HG03571 (cell line): ENCODE measurements at regions not wholly inside any gene's neighbourhood (a gene's known extent, or its start where the extent isn't known, plus 50 kb on each side); places are given as distances from the start of the nearest gene placed in this dataset.

Experiments used
- ATAC-seq: cut with Tn5 transposase; IDR thresholded peaks from one replicate; pipeline ENCODE4 v1.9.1; 2021; ENCODE audit not compliant: unreplicated experiment

DNA sequence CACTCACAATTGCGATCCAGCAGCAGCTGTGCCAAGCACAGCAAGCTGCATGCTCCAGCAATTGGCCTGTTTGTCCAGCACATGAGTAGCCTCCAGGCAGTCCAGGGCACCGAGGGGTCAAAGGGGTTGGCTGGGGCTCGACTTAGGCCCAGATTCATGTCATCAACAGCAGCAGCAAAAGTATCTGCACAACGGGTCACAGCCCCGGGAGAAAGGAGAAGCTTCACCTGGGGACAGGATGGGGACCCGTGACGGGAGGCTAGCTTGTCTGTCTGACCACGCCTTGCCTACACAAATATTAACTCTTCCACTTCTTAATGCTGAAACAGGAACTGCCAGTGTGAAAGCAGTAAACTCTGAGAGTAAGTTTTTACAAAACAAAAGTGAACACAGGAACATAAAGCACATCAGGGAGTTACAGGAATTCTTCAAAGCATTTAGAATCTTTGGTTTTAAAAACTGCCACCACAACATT is 191.2 kb downstream of the PIK3R1 start:
- peak; percentile 92 for ATAC-seq

DNA sequence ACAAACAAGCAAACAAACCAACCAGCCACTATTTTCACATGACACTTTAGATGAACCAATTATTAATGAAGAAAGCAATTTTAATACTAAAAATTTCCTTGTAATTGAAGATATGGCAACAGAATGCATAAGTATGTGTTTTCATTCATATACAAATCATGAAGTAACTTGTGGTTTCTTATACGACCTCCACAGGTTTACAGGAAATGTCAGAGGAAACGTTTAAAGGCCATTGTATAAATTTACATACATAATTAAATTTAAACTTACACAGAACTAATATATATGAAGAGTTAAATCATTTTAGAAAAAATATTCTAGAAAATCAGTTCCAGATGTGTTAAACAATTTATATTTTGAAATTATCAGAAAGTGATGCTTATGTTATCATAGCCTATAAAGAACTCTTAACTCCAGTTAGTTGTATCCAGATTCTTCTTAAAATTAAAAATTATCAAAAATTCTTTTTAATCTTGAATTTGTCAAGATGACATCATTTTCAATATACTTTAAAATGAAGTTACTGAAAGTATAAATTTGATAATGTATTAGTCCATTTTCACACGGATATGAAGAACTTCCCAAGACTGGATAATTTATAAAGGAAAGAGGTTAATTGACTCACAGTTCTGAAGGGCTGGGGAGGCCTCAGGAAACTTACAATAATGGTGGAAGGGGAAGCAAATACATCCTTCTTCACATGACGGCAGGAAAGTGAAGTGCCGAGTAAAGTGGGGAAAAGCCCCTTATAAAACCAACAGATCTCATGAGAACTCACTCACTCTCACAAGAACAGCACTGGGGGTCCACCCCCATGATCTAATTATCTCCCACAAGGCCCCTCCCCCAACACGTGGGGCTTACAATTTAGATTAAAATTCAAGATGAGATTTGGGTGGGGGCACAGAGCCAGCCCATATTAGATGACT is 192.0 kb downstream of the PIK3R1 start:
- no peak for ATAC-seq

DNA sequence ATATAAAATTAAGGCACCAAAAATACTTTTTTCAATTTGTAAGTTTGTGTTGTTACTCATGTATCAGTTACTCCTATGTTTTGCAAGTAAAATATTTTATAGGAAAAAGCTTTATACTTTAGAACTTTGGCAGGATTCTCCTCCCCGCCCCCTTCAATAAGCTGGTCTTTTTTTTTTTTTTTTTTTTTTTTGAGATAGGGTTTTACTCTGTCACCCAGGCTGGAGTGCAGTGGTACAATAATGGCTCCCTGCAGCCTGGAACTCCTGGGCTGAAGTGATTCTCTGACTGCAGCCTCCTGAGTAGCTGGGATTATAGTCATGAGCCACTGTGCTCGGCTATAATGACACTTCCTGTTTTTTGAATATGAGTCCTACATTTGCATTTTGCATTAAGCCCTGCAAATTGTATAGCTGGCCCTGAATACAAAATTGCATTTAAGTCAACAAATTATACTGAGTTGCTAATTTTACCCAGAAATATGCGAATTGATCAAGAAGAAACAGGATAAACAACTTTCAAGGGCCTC is 192.9 kb downstream of the PIK3R1 start:
- ATAC-seq, result no peak

DNA sequence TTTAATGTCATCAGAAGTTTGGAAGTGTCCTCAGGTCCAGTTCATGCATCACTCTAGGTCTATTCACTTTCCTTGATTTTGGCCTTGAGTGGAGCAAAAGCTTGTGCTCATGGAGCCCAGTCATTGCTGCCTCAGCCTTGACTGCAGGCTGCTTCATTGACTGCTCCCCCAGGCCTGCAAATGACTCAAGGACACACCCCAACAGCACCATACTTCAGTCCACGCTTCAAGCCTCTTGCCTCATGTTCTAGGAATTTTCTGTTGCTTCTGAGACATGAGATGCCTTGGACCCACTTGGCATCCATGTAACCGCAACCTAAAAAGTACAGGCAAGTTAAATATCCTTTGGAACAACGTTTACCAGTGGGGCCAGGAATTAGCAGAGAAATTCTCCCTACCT is 193.7 kb downstream of the PIK3R1 start:
- ATAC-seq, result no peak

DNA sequence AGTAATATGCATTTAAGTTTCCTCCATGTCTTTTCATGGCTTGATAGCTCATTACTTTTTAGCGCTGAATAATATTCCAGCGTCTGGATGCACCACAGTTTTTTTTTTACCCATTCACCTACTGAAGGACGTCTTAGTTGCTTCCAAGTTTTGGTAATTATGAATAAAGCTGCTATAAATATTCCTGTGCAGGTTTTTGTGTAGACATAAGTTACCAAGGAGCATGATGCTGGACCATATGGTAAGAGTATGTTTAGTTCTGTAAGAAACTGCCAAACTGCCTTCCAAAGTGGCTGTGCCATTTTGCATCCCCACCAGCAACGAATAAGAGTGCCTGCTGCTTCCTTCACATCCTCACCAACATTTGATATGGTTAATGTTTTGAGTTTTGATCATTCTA is 195.6 kb downstream of the PIK3R1 start:
- no peak for ATAC-seq

DNA sequence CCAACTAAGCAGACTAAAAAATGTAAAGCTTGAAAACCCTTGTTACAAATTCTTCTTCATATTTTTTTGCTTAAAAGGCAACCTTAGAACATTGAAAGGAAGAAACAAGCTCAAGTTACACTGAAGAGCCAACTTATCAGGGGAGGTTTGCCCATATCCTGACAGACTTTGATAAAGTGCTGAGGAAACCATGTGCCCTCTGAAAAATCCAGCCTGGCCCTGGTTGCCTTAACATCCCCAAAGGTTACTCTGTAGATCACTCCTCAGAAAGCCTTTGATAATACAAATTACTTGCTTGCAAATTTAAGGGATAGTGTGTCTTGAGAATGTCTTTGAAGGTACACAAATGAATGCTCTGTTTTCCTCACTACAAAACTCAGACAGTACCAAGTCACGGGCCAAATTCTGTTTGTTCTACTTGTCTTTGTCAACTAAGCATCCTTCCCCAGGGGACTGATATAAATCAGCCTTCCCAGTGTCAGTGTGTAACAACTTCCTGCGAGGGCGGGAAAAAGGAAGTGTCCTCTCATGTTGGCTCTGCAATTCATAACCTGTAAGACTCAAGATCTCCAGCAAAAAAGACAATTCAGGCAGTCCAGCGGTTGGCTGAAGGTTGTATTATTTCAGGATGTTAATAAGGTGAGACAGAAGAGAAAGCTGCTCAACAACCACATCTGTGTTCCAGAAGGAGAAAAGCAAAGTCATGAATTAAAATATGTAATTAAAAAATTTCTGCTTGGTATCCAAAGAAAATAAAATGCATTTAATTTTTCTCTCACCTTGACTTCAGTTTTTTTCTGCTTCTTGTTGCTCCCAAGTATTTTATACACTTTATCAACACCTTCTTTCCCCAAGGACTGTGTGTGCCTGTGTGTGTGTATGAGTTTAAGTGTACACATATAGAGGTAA is 199.9 kb downstream of the PIK3R1 start:
- ATAC-seq, result no peak

DNA sequence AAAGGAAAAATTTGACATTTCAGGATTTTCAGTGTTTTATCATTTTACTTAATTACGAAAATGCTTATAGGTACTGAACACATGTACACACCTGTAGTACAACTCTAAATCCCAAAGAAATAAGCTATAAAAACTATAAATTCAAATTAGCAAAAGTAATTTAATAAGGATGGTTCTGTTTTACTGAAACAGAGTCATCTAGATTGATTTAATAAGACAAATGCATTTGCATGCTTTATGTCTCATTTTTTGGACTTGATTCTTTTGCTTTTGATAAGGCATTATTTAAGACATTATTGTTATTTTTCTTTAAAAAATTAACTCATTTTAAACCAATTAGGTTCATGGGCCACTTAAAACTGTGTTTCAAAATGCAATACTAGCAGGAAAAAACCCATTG is 201.2 kb downstream of the PIK3R1 start:
- ATAC-seq, result no peak

DNA sequence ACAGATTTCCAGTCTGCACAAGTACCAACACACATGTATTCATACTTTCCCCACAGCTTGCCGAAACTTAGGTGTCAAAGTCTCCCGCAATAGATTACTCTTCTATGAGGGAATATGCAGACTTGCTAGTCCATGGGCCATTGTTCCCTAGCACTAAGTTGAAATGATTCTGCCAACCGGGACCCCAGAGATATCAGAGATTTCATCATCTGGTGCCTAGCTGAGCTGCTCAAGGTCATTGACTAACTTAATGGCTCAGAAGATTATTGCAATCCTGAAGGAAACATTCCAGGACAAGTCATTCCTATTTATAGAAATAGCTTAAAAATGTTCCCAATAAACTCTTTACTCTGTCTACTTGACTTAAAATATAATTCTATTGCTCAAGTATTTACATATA is 202.6 kb downstream of the PIK3R1 start:
- ATAC-seq, result no peak

DNA sequence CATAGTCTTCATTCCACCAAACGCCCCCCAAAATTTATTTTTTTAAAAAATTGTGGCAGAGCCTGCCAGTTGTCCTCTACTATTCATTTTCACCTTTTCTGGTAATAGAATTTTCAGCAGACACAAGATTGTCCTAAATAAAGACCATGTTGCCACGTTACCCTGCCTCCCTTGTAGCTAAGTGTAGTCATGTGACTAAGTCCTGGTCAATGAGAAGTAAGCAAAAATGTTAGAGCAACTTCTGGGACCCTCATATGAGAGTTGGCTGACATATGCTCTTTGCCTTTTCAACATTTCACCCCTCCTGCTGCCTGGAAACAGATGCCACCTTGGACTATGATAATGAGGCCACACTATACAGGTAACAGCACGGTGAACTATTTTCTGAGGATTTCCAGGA is 203.1 kb downstream of the PIK3R1 start:
- no peak for ATAC-seq

DNA sequence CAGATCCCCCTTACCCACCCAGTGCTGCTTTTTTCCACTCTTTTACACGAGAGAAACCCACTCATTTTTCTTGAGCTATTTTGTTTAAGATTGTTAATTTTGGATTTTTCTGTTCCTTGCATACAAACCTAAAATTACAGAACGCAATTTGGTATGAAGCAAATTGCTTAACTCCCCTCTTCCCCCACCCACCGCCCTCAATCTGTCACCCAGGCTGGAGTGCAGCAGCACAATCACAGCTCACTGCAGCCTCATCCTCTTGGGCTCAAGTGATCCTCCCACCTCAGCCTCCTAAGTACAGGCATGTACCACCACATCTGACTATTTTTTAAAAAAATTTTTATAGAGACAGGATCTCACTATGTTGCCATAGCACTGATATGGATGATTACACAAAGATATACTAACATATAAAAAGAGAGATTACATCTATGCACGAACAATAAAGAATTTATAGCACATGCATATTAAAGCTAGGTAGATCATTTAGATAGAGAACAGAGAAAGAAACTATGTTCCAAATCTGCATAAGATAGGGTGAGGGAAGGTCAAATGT is 203.6 kb downstream of the PIK3R1 start:
- ATAC-seq, result no peak

DNA sequence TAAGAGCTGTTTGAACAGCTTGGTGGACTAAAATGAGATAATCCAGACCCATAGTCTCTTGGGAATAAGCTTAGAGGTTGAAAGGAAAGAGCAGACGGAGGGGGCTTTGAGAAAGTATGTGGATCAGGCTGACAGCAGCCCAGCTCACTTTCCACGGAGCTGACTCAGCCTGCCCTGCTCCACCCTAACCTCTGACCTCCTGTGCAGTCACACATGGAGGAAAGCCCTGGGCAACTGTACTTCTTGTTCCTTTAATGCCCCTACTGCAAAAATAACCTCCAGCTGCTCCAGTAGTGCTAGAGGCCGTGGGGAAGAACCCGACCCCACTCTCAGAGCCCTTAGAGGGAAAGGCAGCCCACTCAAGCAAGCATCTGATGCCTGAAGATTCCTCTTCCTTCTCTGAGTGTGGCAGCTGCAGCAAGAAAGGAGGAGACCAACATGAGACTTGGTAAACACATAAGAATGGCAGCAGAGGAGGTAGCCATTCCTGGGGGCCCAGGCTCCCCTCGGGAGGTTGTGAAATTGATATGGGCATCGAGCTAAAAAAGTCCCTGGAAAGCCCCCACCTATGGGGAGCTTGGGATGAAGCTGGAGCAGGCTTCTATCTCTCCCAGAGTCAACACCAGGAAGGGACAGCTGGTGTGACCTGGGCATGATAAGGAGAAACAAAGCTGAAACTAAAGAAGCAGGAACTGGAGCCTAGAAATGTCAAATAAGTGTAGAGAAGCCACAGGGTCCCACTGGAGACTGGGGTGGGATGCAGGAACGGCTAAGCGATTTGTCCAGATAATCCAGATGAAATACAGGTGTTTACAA is 204.3 kb downstream of the PIK3R1 start:
- no peak for ATAC-seq

DNA sequence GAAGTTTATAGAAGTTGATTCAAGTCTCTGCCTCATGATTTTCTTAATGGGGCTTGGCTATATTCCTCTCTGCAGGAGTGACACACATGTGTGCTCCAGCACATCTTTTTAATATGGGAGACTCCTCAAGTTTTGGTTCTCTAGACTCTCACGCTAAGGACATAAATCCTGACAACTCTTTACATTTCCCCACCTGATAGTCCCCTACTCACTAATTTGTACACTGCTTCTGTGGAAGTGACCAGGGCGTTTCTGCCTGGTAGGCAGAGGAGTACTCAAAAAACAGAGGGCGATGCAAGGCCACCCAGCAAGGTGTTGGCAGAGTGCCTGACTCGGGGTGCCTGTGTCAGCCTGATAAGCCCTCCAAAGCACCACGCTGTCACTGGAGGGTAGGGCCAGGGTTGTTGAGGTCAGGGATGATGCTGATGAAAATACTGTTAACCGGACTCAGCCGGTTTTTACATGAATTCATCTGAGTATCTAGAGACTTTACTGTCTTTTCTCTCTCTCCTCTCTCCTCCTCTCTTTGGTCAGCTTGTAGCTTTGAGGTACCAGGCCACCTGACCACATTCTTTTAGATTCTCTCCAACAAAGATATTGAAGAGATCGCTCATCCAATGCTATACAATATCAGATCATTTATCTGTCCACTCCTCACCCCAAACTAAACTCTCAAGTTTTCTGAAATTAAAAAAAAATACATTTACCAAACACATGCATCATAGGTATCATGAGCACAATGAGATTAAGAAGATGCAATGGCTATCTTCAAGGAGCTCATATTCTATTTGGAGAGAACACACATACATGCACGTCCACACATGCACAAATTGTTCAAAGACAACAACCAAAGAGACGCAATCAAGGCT is 205.2 kb downstream of the PIK3R1 start:
- ATAC-seq, result no peak

DNA sequence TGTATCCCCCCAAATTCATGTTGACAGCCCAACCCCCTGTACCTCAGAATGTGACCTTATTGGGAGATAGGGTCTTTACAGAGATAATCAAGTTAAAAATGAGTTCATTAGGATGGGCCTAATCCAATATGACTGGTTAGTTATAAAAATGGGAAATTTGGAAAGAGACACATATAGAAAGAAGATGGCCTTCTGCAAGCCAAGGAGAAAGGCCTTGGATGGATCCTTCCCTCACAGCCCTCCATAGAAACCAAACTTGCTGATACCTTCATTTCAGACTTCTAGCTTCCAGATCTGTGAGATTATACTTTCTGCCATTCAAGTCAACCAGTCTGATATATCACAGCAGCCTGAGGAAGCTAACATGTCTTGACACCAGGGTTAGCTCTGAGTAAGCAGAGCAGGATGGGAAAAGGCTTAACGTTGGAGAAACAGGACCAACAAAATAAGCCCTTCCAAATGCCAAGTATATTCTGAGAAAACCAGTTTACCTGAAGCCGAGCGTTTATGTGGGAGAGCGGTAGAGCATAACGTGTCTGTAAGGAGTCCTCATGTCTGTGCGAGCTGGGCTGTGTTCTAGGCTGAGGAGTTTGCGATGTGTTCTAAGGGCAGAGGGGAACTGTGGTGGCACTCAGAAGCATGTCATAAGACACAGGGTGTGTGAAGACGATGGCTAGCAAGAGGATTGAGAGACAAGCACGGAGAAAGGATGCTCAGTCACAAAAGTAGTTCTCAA is 206.1 kb downstream of the PIK3R1 start:
- ATAC-seq, result no peak

DNA sequence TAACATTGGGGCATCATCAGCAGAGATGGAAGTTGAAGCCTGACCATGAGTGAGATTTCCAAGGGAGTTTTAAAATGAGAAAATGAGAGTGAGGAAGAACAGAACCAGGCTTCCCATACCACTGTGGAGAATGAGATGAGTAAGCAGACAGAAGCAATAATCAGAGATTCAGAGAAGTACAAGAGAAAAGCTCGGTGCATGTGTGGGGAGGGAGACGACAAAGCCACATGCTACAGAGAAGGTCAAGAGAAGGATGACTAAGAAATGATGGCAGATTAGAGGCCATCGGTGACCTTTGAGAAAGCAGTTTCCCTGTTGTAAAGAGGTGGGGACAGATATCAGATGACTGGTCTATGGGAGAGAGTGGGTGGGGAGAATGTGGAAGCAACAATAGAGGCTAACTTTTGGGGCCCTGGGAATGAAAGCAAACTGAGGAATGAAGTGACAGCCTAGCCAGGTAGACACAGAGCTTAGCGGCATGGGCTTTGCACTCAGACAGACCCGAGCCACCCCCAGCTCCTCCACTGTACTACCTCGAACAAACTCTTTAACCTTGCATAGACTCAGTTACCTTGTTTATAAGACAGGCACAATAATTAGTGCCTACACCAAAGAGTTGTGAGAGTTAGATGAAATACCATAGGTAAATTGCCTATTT is 207.7 kb downstream of the PIK3R1 start:
- no peak for ATAC-seq

DNA sequence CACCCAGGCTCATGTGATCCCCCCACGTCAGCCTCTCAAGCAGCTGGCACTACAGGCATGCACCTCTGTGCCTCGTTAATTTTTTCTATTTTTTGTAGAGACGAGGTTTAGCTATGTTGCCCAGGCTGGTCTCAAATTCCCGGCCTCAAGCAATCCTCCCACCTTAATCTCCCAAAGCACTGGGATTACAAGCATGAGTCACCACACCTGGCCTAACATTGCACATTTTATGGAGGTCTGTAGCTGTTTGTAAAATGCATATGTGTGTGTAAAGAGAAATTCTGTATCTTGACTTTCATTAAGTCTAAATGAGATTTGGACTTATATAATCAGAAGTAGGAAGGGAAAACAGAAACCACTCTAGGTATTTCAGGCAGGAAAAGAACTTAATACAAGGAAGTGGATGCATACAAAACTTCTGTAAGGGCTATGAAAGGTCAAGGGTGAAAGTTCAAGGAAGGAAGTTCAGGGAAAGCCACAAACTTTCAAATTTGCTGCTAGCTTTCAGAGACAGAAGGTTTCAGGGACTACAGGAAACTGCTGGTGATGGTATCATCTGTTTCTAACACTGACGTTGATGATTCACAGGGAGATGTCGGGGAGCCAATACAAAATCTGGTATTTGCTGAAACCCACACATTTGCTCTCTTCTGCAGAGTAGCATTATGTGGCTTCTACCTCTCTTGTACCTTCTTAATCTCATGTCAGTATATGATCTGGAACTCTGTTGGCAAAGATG is 209.4 kb downstream of the PIK3R1 start:
- ATAC-seq, result peak; percentile 73

DNA sequence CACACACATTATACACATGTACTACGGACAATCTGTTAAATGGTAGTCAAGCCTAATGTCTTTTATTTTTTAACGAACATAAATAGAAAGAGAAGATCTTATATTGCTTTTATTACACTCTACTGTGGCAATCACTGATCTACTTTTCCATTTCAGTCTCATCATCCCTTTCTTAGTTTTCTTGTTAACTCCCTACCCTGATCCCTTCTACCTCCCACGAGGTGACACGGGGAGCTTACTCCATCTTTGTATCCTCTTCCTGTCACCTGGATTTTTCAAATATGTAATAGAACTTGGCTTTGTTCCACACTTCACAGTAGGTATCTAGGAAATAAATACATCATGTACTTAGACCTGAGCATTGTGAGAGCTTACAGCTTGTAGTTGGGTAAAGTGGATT is 211.0 kb downstream of the PIK3R1 start:
- ATAC-seq, result no peak

DNA sequence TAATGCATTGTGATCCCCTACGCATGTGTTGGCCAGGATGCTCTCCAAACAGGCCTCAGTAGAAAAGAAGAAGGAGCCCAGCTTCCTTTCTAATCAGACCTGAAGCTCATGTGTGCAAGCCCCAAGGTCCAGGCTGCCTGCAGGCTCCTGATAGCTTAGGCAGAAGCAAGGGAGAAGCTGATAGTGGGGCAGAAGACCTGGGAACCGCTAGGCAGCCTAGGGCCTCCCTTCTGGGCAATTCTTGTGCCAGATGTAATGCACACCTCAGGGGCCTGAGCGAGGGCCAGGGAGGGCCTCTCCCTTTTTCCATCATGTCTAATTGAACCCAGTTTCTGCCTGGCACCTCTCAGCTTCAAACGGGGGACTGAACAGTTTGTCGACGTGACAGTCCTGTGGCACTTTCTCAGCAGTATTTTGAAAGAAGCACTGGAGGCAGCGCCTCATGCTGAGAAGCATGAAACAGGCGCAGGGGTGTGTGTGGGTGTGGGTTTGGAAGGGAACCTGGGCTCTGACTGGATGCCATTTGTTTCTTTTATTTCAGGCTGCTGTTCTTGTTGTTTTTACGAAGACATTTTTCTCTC is 212.8 kb downstream of the PIK3R1 start:
- no peak for ATAC-seq
